ENCODE measurements at regions not wholly inside any gene's neighbourhood (a gene's known extent, or its start where the extent isn't known, plus 50 kb on each side); places are given as distances from the start of the nearest gene placed in this dataset.

- TF ChIP-seq EP300 (IDR thresholded peaks at IDR 0.05) (no peak), CTCF (IDR thresholded peaks at IDR 0.05) (no peak)
Measured at GRCh38 chr6:113351173-113351834, 505.8 kb upstream of the MARCKS start.

Data from ovary (tissue), 3 donors.